NCI-H748 (cell line): ENCODE measurements at regions not wholly inside any gene's neighbourhood (a gene's known extent, or its start where the extent isn't known, plus 50 kb on each side); places are given as distances from the start of the nearest gene placed in this dataset.
A peak's percentile ranks its signal among the peaks of the same experiment; 100 is the strongest.

Experiments used
- DNase-seq: peaks from one replicate; lab custom pipeline; 2025; ENCODE audit not compliant: unreplicated experiment; lab: John Stamatoyannopoulos, UW

- DNase-seq: no peak
Observed at GRCh38 chr2:234732404-234733092, 219.3 kb upstream of the SH3BP4 start.

GRCh38 chr2:234731236-234731635 is 220.6 kb upstream of the SH3BP4 start:
- no peak for DNase-seq

GRCh38 chr2:234730066-234730640 is 221.7 kb upstream of the SH3BP4 start:
- DNase-seq: peak; percentile 90

GRCh38 chr2:234725528-234726264 is 226.1 kb upstream of the SH3BP4 start:
- DNase-seq: no peak

GRCh38 chr2:234724850-234725249 is 227.0 kb upstream of the SH3BP4 start:
- DNase-seq: no peak

GRCh38 chr2:234723400-234723799 is 226.5 kb upstream of the ARL4C start:
- no peak for DNase-seq

GRCh38 chr2:234722176-234722575 is 225.3 kb upstream of the ARL4C start:
- no peak for DNase-seq

GRCh38 chr2:234719116-234719716 is 222.3 kb upstream of the ARL4C start:
- DNase-seq: no peak

GRCh38 chr2:234716271-234716670 is 219.4 kb upstream of the ARL4C start:
- DNase-seq: no peak

GRCh38 chr2:234715671-234716250 is 218.9 kb upstream of the ARL4C start:
- DNase-seq: no peak

GRCh38 chr2:234714711-234715110 is 217.8 kb upstream of the ARL4C start:
- no peak for DNase-seq

- DNase-seq: no peak
Observed at GRCh38 chr2:234712421-234712935, 215.6 kb upstream of the ARL4C start.

- DNase-seq: no peak
Observed at GRCh38 chr2:234711308-234711707, 214.4 kb upstream of the ARL4C start.

- no peak for DNase-seq
Observed at GRCh38 chr2:234710587-234710986, 213.7 kb upstream of the ARL4C start.

GRCh38 chr2:234710066-234710465 is 213.2 kb upstream of the ARL4C start:
- no peak for DNase-seq

GRCh38 chr2:234708717-234709116 is 211.8 kb upstream of the ARL4C start:
- DNase-seq: no peak

GRCh38 chr2:234708091-234708683 is 211.3 kb upstream of the ARL4C start:
- DNase-seq: no peak

- DNase-seq: no peak
Observed at GRCh38 chr2:234706086-234706485, 209.2 kb upstream of the ARL4C start.

GRCh38 chr2:234705108-234705507 is 208.2 kb upstream of the ARL4C start:
- no peak for DNase-seq

- DNase-seq: no peak
Observed at GRCh38 chr2:234703258-234703657, 206.4 kb upstream of the ARL4C start.

- DNase-seq: peak; percentile 25
Observed at GRCh38 chr2:234702731-234703225, 205.9 kb upstream of the ARL4C start.
